OCI-LY3 (cell line): ENCODE measurements at regions not wholly inside any gene's neighbourhood (a gene's known extent, or its start where the extent isn't known, plus 50 kb on each side); places are given as distances from the start of the nearest gene placed in this dataset.

Source experiments
- H2AFZ ChIP-seq: fragments of 200-600, 300-600 bp; shearing (Covaris generic); 2 replicates; pipeline ENCODE4 v1.6.0; 2014; ENCODE audit warnings: antibody characterized with exemption, low read depth, low read length
- H3K27ac ChIP-seq: fragments of 200-600, 300-600 bp; sonication (generic); 2 replicates; pipeline ENCODE4 v1.5.1; 2014; ENCODE audit warnings: mild to moderate bottlenecking, low read length, moderate library complexity, mixed read lengths
- H3K27me3 ChIP-seq: fragments of 200-600, 300-600 bp; sonication (generic); 2 replicates; pipeline ENCODE4 v1.6.1; 2014; ENCODE audit warnings: low read depth, low read length, mixed read lengths
- H3K36me3 ChIP-seq: fragments of 200-600, 300-600 bp; sonication (generic); replicated peaks from 2 replicates; pipeline ENCODE3; 2014; ENCODE audit warnings: low read depth, low read length, mixed read lengths
- H3K4me1 ChIP-seq: fragments of 300-600, 200-600 bp; sonication (generic); 2 replicates; pipeline ENCODE4 v1.6.1; 2014; ENCODE audit warnings: low read length, mixed read lengths
- H3K4me2 ChIP-seq: fragments of 200-600, 300-600 bp; sonication (generic); 2 replicates; pipeline ENCODE4 v1.6.1; 2014; ENCODE audit warnings: low read length, mixed read lengths
- H3K4me3 ChIP-seq: fragments of 300-600, 200-600 bp; sonication (generic); 2 replicates; pipeline ENCODE4 v1.5.1; 2014; ENCODE audit warnings: antibody characterized with exemption, mild to moderate bottlenecking, low read length, moderate library complexity
- H3K79me2 ChIP-seq: fragments of 300-600, 200-600 bp; shearing (Covaris generic); 2 replicates; pipeline ENCODE4 v1.6.1; 2014; ENCODE audit warnings: mild to moderate bottlenecking, low read length, mixed read lengths
- H3K9ac ChIP-seq: fragments of 300-600, 200-600 bp; shearing (Covaris generic); 2 replicates; pipeline ENCODE4 v1.6.0; 2014; ENCODE audit warnings: mild to moderate bottlenecking, low read length, moderate library complexity
- H3K9me3 ChIP-seq: fragments of 200-600, 300-600 bp; shearing (Covaris generic); 2 replicates; pipeline ENCODE4 v1.6.1; 2014; ENCODE audit warnings: low read length, mixed read lengths; ENCODE audit not compliant: insufficient read depth
- H4K20me1 ChIP-seq: fragments of 200-600, 300-600 bp; sonication (generic); 2 replicates; pipeline ENCODE4 v1.6.1; 2016; ENCODE audit warnings: low read length, mixed read lengths; ENCODE audit not compliant: insufficient read depth
- CTCF ChIP-seq: fragments of 200-600, 300-600 bp; sonication (generic); IDR thresholded peaks from 2 replicates; pipeline ENCODE4 v1.5.1; 2014; ENCODE audit warnings: antibody characterized with exemption, low read length, low read depth
- EZH2phosphoT487 ChIP-seq: fragments of 200-600 bp; shearing (Covaris generic); IDR thresholded peaks from 2 replicates; pipeline ENCODE4 v1.6.1; 2018; ENCODE audit warnings: antibody characterized with exemption, mixed run types, low read depth

GRCh38 chr14:85214471-85214870 is 315.5 kb upstream of the FLRT2 start:
- Histone ChIP-seq H3K36me3 (no peaks in the 10 kb centered on the region), H3K27me3 (no peaks in the 10 kb centered on the region), H3K79me2 (no peaks in the 10 kb centered on the region), H3K4me1 (no peaks in the 10 kb centered on the region), H3K27ac (no peak overlapping the region), H2AFZ (no peak overlapping the region), H3K9me3 (no peaks in the 10 kb centered on the region), H3K4me3 (no peak overlapping the region), H3K4me2 (no peak overlapping the region), H4K20me1 (no peaks in the 10 kb centered on the region), H3K9ac (no peak overlapping the region)
- TF ChIP-seq EZH2phosphoT487: no peak
- TF ChIP-seq CTCF: no peak

GRCh38 chr14:85217412-85217811 is 312.5 kb upstream of the FLRT2 start:
- Histone ChIP-seq H3K9ac (no peak overlapping the region), H3K27ac (no peak overlapping the region), H3K27me3 (no peaks in the 10 kb centered on the region), H3K79me2 (no peaks in the 10 kb centered on the region), H4K20me1 (no peaks in the 10 kb centered on the region), H2AFZ (no peak overlapping the region), H3K9me3 (no peaks in the 10 kb centered on the region), H3K36me3 (no peaks in the 10 kb centered on the region), H3K4me3 (no peak overlapping the region), H3K4me2 (no peak overlapping the region), H3K4me1 (no peaks in the 10 kb centered on the region)
- TF ChIP-seq CTCF: no peak
- no peak for TF ChIP-seq EZH2phosphoT487

GRCh38 chr14:85218982-85219381 is 311.0 kb upstream of the FLRT2 start:
- Histone ChIP-seq H3K27me3 (no peaks in the 10 kb centered on the region), H3K4me3 (no peak overlapping the region), H3K36me3 (no peaks in the 10 kb centered on the region), H2AFZ (no peak overlapping the region), H3K4me2 (no peak overlapping the region), H3K9me3 (no peaks in the 10 kb centered on the region), H3K79me2 (no peaks in the 10 kb centered on the region), H4K20me1 (no peaks in the 10 kb centered on the region), H3K9ac (no peak overlapping the region), H3K27ac (no peak overlapping the region), H3K4me1 (no peaks in the 10 kb centered on the region)
- TF ChIP-seq CTCF: no peak
- TF ChIP-seq EZH2phosphoT487: no peak

GRCh38 chr14:85221832-85222231 is 308.1 kb upstream of the FLRT2 start:
- Histone ChIP-seq H4K20me1 (no peaks in the 10 kb centered on the region), H3K4me3 (no peak overlapping the region), H3K27ac (no peak overlapping the region), H3K9ac (no peak overlapping the region), H3K36me3 (no peaks in the 10 kb centered on the region), H2AFZ (no peak overlapping the region), H3K4me2 (no peak overlapping the region), H3K4me1 (no peaks in the 10 kb centered on the region), H3K9me3 (no peaks in the 10 kb centered on the region), H3K79me2 (no peaks in the 10 kb centered on the region), H3K27me3 (no peaks in the 10 kb centered on the region)
- TF ChIP-seq CTCF (no peak), EZH2phosphoT487 (no peak)
